ENCODE measurements at regions not wholly inside any gene's neighbourhood (a gene's known extent, or its start where the extent isn't known, plus 50 kb on each side); places are given as distances from the start of the nearest gene placed in this dataset.

DNA sequence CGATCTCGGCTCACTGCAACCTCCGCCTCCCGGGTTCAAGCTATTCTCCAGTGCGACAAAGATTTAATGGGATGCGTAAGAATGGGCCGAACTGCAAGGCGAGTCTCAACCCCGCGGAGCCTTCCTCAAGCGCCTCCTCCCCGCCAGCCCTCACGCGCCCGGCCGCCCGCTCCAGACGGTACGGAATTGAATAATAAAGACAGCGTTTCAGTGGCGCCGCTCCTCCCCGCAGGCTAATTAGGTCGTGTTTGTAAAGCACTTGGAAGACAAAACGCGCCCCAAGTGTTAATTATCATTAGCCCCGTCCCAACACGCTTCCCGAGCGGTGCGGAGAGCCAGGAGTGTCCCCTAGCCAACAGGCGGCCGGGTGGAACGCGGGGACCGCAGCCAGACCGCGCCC is 192.0 kb downstream of the BUD13 start:
- TF ChIP-seq CTCF (IDR thresholded peaks at IDR 0.05): no peak
- TF ChIP-seq POLR2AphosphoS5 (IDR thresholded peaks at IDR 0.05): no peak

Data from suprapubic skin (tissue), 3 donors.